ENCODE measurements at regions not wholly inside any gene's neighbourhood (a gene's known extent, or its start where the extent isn't known, plus 50 kb on each side); places are given as distances from the start of the nearest gene placed in this dataset.

DNA sequence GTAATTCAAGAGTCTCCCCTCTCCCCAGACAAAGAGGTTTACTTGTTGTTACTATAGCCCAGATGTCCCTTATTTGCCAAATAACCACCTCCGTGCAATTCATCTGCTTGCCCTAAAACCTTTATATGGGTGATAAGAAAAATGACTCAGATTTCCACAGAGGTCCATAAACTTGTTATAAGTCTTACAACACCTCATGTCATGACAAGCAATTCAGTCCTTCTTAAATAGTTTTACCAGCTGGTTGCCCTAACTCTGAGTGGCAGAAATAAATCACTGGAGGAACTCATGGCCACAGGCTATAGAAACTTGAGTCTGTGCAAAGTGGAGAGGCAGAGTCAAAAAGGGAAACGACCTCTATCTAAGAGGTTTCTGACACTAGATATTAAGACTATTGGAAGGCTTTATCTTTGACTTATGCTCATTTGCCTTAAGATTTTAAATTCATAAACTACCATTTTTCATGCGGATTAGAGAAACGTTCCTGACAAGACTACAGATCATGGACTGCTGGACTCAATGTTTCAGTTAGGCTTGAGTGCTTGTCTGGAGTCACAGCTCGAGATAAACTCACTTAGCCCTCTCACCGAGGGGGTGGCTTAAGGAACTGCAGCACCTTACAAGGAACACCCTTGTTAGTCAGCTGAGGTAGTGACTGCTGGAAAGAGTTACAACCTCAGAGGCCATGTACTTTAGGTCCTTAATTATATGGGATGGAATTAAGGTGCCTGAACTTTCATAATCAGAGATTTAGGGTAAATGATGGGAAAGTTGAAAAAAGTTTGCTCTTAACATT lies 662.5 kb upstream of the USP24 start:
- TF ChIP-seq, protein P1, sequence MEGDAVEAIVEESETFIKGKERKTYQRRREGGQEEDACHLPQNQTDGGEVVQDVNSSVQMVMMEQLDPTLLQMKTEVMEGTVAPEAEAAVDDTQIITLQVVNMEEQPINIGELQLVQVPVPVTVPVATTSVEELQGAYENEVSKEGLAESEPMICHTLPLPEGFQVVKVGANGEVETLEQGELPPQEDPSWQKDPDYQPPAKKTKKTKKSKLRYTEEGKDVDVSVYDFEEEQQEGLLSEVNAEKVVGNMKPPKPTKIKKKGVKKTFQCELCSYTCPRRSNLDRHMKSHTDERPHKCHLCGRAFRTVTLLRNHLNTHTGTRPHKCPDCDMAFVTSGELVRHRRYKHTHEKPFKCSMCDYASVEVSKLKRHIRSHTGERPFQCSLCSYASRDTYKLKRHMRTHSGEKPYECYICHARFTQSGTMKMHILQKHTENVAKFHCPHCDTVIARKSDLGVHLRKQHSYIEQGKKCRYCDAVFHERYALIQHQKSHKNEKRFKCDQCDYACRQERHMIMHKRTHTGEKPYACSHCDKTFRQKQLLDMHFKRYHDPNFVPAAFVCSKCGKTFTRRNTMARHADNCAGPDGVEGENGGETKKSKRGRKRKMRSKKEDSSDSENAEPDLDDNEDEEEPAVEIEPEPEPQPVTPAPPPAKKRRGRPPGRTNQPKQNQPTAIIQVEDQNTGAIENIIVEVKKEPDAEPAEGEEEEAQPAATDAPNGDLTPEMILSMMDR (conservative IDR thresholded peaks at IDR 0.05; ENCODE audit: low read depth, low read length), result no peak
- no peak for TF ChIP-seq EZH2phosphoT487 (IDR thresholded peaks at IDR 0.05; ENCODE audit: borderline replicate concordance, low read length)
- TF ChIP-seq EZH2 (IDR thresholded peaks at IDR 0.05; ENCODE audit: low read length, unreplicated experiment), result no peak
- ATAC-seq (peak; percentile 45), DNase-seq (peak; percentile 15)
- Histone ChIP-seq H3K27me3 (ENCODE audit: low read length) (no peaks in the 10 kb centered on the region), H3K4me2 (ENCODE audit: low read length) (no peak overlapping the region), H3K4me1 (ENCODE audit: insufficient read depth, low read length) (no peaks in the 10 kb centered on the region), H2AFZ (ENCODE audit: low read length) (no peak overlapping the region), H3K9ac (ENCODE audit: low read length) (no peak overlapping the region), H4K20me1 (ENCODE audit: low read length) (no peaks in the 10 kb centered on the region), H3K9me3 (ENCODE audit: low read length) (no peaks in the 10 kb centered on the region), H3K9me2 (replicated peaks; ENCODE audit: low read length) (no peaks in the 10 kb centered on the region; the same call in 1 of the 2 replicates), H3K4me3 (ENCODE audit: low read length) (no peak overlapping the region), H3F3A (ENCODE audit: low read length, unreplicated experiment) (no peaks in the 10 kb centered on the region), H3K36me3 (ENCODE audit: low read depth, low read length) (no peaks in the 10 kb centered on the region), H3K27ac (ENCODE audit: low read length) (no peak overlapping the region), H3K79me2 (ENCODE audit: low read length) (no peaks in the 10 kb centered on the region)
- CTCF ChIA-PET, result no interaction called here
- POLR2A ChIA-PET (ENCODE audit: unreplicated experiment), result no interaction called here
- intact Hi-C loops (cut with micrococcal nuclease), result no loop called here
- BruUV-seq (replicated peaks), result no TSS peak

DNA sequence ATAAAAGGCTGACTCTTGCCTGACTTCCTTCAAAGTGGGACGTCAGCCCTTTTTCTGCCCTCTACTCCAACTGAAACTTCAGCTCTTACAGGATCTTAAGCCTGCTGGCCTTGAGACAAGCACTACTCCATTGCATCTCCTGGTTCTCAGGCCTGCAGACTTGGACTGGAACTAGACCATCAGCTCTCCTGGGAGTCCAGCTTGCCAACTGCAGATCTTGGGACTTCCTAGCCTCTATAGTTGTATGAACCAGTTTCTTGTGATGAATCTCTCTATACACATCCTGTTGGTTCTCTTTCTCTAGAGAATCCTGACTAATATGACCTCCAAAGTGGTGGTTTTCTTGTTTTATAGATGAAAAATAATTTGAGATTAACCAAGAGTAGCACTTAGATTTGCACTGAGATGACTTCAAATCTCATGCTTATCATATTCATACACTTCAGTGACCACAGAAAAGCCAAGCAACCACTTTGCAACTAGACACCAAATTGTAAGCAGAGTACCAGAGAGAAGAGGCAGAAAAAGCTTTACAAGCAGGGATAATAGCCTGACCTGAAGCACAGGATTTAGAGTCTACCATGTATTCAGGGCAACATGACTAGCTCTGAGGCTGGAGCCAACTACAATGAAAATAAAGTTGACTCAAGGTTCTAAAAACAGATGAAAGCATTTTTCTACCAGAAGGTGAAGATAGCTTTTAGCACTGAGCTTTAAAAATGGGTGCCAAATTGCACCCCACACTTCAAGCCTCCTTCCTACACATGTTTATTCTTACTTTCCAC lies 661.3 kb upstream of the USP24 start:
- TF ChIP-seq EZH2 (IDR thresholded peaks at IDR 0.05; ENCODE audit: low read length, unreplicated experiment) (no peak), EZH2phosphoT487 (IDR thresholded peaks at IDR 0.05; ENCODE audit: borderline replicate concordance, low read length) (no peak)
- TF ChIP-seq, protein P1 (conservative IDR thresholded peaks at IDR 0.05; ENCODE audit: low read depth, low read length), result no peak
- BruUV-seq (replicated peaks), result no TSS peak

More for the DNA sequence above, 661.3 kb upstream of the USP24 start:
- H3K9ac ChIP-seq (ENCODE audit: low read length), result no peak overlapping the region
- no peaks in the 10 kb centered on the region for H3K27me3 ChIP-seq (ENCODE audit: low read length)
- intact Hi-C loops (cut with micrococcal nuclease), result no loop called here
- H4K20me1 ChIP-seq (ENCODE audit: low read length), result no peaks in the 10 kb centered on the region
- no peak overlapping the region for H3K4me3 ChIP-seq (ENCODE audit: low read length)
- no peaks in the 10 kb centered on the region for H3K36me3 ChIP-seq (ENCODE audit: low read depth, low read length)
- H3K4me1 ChIP-seq (ENCODE audit: insufficient read depth, low read length), result no peaks in the 10 kb centered on the region
- POLR2A ChIA-PET (ENCODE audit: unreplicated experiment), result no interaction called here
- no peak overlapping the region for H2AFZ ChIP-seq (ENCODE audit: low read length)
- DNase-seq (no peak), ATAC-seq (no peak)
- CTCF ChIA-PET, result no interaction called here
- H3F3A ChIP-seq (ENCODE audit: low read length, unreplicated experiment), result no peaks in the 10 kb centered on the region
- H3K9me2 ChIP-seq (replicated peaks; ENCODE audit: low read length), result no peaks in the 10 kb centered on the region; the same call in 1 of the 2 replicates
- H3K4me2 ChIP-seq (ENCODE audit: low read length), result no peak overlapping the region
- no peaks in the 10 kb centered on the region for H3K79me2 ChIP-seq (ENCODE audit: low read length)
- H3K9me3 ChIP-seq (ENCODE audit: low read length), result no peaks in the 10 kb centered on the region
- H3K27ac ChIP-seq (ENCODE audit: low read length), result no peak overlapping the region
